ENCODE measurements at regions not wholly inside any gene's neighbourhood (a gene's known extent, or its start where the extent isn't known, plus 50 kb on each side); places are given as distances from the start of the nearest gene placed in this dataset.

DNA sequence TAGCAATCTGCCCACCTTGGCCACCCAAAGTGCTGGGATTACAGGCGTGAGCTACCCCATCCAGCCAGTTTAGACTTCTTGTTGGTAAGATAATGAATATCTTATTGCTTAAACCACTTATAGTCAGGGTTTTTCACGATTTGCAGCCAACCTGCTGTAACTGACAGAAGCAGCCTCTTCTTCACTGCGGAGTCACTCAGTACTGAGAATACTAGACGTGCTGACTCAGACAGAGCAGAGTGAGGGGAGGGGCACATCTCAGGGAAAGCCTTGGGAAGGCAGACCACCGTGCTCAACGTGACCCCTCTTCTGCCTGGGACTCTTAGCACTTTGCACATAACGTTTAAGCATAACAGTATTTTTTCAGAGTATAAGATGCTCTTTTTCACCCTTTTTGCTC, 74.3 kb upstream of the ARHGEF7 start:
- TF ChIP-seq, protein P1, sequence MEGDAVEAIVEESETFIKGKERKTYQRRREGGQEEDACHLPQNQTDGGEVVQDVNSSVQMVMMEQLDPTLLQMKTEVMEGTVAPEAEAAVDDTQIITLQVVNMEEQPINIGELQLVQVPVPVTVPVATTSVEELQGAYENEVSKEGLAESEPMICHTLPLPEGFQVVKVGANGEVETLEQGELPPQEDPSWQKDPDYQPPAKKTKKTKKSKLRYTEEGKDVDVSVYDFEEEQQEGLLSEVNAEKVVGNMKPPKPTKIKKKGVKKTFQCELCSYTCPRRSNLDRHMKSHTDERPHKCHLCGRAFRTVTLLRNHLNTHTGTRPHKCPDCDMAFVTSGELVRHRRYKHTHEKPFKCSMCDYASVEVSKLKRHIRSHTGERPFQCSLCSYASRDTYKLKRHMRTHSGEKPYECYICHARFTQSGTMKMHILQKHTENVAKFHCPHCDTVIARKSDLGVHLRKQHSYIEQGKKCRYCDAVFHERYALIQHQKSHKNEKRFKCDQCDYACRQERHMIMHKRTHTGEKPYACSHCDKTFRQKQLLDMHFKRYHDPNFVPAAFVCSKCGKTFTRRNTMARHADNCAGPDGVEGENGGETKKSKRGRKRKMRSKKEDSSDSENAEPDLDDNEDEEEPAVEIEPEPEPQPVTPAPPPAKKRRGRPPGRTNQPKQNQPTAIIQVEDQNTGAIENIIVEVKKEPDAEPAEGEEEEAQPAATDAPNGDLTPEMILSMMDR (IDR thresholded peaks at IDR 0.05; ENCODE audit: control extremely low read depth in 1 of 3, insufficient read depth in 1 of 3, low read depth in 1 of 3, low read length in 3 of 3), result no peak
- no peak for TF ChIP-seq SP1 (IDR thresholded peaks at IDR 0.05; ENCODE audit: low read depth, low read length)
- TF ChIP-seq EGR1 (IDR thresholded peaks at IDR 0.05; ENCODE audit: borderline replicate concordance, low read depth, low read length), result no peak
- TF ChIP-seq ZNF274 (IDR thresholded peaks at IDR 0.05; ENCODE audit: borderline replicate concordance, extremely low read depth, low read length), result no peak
- no peak for TF ChIP-seq GTF2F1 (IDR thresholded peaks at IDR 0.05; ENCODE audit: borderline replicate concordance, low read depth, low read length)
- TF ChIP-seq EZH2 (IDR thresholded peaks at IDR 0.05; ENCODE audit: low read depth, low read length, severe bottlenecking), result no peak
- no peak for TF ChIP-seq TCF12 (IDR thresholded peaks at IDR 0.05; ENCODE audit: low read depth, low read length)
- no peak for TF ChIP-seq CEBPB (IDR thresholded peaks at IDR 0.05; ENCODE audit: low read depth, low read length)
- TF ChIP-seq CHD2 (IDR thresholded peaks at IDR 0.05; ENCODE audit: low read length), result no peak
- no peak for TF ChIP-seq POLR2AphosphoS5 (IDR thresholded peaks at IDR 0.05; ENCODE audit: low read depth, low read length)

All from H1 (cell line).